Nephron progenitor cell (in vitro differentiated cells): ENCODE measurements at regions not wholly inside any gene's neighbourhood (a gene's known extent, or its start where the extent isn't known, plus 50 kb on each side); places are given as distances from the start of the nearest gene placed in this dataset.
A peak's percentile ranks its signal among the peaks of the same experiment; 100 is the strongest.

Experiments used
- DNase-seq: peaks from one replicate; pipeline ENCODE4 v3.0.0; 2021
- H3K27ac Mint-ChIP-seq: 2 replicates; pipeline ENCODE4 v1.8.0; 2021; ENCODE audit warnings: mild to moderate bottlenecking, moderate library complexity, mixed read lengths
- H3K27me3 Mint-ChIP-seq: 2 replicates; pipeline ENCODE4 v1.8.0; 2021; ENCODE audit warnings: mild to moderate bottlenecking, low read depth, mixed read lengths; ENCODE audit not compliant: poor library complexity
- H3K36me3 Mint-ChIP-seq: 2 replicates; pipeline ENCODE4 v1.8.0; 2021; ENCODE audit warnings: low read depth, mixed read lengths
- H3K4me1 Mint-ChIP-seq: 2 replicates; pipeline ENCODE4 v1.8.0; 2021; ENCODE audit warnings: mixed read lengths
- H3K4me3 Mint-ChIP-seq: 2 replicates; pipeline ENCODE4 v1.8.0; 2021; ENCODE audit warnings: mild to moderate bottlenecking, moderate library complexity, mixed read lengths
- H3K9me3 Mint-ChIP-seq: 2 replicates; pipeline ENCODE4 v1.8.0; 2021; ENCODE audit warnings: mild to moderate bottlenecking, moderate library complexity, mixed read lengths
- CTCF ChIP-seq: fragments of 200-600 bp; sonication (generic); IDR thresholded peaks from 2 replicates; pipeline ENCODE4 v1.5.0; 2021; ENCODE audit warnings: antibody characterized with exemption

GRCh38 chr7:46714904-46715303, 793.8 kb upstream of the IGFBP3 start:
- TF ChIP-seq CTCF, result no peak
- H3K27me3 Mint-ChIP-seq, result peaks cover 2% of the 10 kb centered on the region
- H3K4me3 Mint-ChIP-seq, result no peak overlapping the region
- DNase-seq, result no peak
- no peaks in the 10 kb centered on the region for H3K9me3 Mint-ChIP-seq
- peak overlapping the region; percentile 38 for H3K27ac Mint-ChIP-seq
- H3K36me3 Mint-ChIP-seq, result no peaks in the 10 kb centered on the region
- H3K4me1 Mint-ChIP-seq, result peaks cover 4% of the 10 kb centered on the region

- H3K4me1 Mint-ChIP-seq, result peaks cover 4% of the 10 kb centered on the region
- H3K27me3 Mint-ChIP-seq, result peaks cover 2% of the 10 kb centered on the region
- no peak for DNase-seq
- H3K36me3 Mint-ChIP-seq, result no peaks in the 10 kb centered on the region
- TF ChIP-seq CTCF, result no peak
- H3K9me3 Mint-ChIP-seq, result no peaks in the 10 kb centered on the region
- peak overlapping the region; percentile 19 for H3K27ac Mint-ChIP-seq
- no peak overlapping the region for H3K4me3 Mint-ChIP-seq
Observed at GRCh38 chr7:46713868-46714596, 793.0 kb upstream of the IGFBP3 start.

- Mint-ChIP-seq H3K9me3 (no peaks in the 10 kb centered on the region), H3K4me3 (no peak overlapping the region), H3K4me1 (peaks cover 10% of the 10 kb centered on the region), H3K27me3 (no peaks in the 10 kb centered on the region), H3K27ac (no peak overlapping the region), H3K36me3 (no peaks in the 10 kb centered on the region)
- TF ChIP-seq CTCF, result no peak
- no peak for DNase-seq
Observed at GRCh38 chr7:46710927-46711326, 789.9 kb upstream of the IGFBP3 start.

- peaks cover 16% of the 10 kb centered on the region for H3K4me1 Mint-ChIP-seq
Observed at GRCh38 chr7:46707973-46708372, 786.9 kb upstream of the IGFBP3 start.

GRCh38 chr7:46705386-46706255, 784.5 kb upstream of the IGFBP3 start:
- H3K4me3 Mint-ChIP-seq, result no peak overlapping the region
- H3K27ac Mint-ChIP-seq, result no peak overlapping the region
- H3K27me3 Mint-ChIP-seq, result no peaks in the 10 kb centered on the region
- H3K4me1 Mint-ChIP-seq, result peaks cover 16% of the 10 kb centered on the region
- DNase-seq, result no peak
- no peak for TF ChIP-seq CTCF
- no peaks in the 10 kb centered on the region for H3K9me3 Mint-ChIP-seq
- H3K36me3 Mint-ChIP-seq, result no peaks in the 10 kb centered on the region

More at GRCh38 chr7:46707973-46708372, 786.9 kb upstream of the IGFBP3 start:
- Mint-ChIP-seq H3K27ac (no peak overlapping the region), H3K36me3 (no peaks in the 10 kb centered on the region), H3K9me3 (no peaks in the 10 kb centered on the region), H3K27me3 (no peaks in the 10 kb centered on the region), H3K4me3 (no peak overlapping the region)
- no peak for TF ChIP-seq CTCF
- DNase-seq, result no peak
